HG02588 (cell line): ENCODE measurements at regions not wholly inside any gene's neighbourhood (a gene's known extent, or its start where the extent isn't known, plus 50 kb on each side); places are given as distances from the start of the nearest gene placed in this dataset.

ENCODE experiments used
- ATAC-seq: cut with Tn5 transposase; IDR thresholded peaks from one replicate; pipeline ENCODE4 v1.9.1; 2021; ENCODE audit warnings: mild to moderate bottlenecking, moderate library complexity; ENCODE audit not compliant: unreplicated experiment

DNA sequence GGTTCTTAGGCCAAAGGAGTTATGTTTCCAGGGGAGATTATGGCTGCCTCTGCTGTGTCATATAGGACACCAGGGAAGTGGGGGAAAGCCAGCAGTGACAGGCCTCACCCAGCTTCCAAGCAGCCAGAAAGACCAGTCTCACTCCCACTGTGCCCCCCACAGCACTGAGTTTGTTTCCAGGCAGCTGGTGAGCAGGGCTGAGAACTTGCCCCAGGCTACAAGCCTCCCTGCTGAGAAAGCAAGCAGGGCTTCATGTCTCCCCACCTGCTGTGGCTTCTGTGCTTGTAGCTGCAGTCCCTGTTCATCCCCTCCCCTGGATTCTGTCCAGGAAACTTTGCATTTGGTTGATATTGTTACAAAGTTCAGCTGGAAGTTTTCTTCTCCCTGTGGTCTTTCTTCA is 376.3 kb downstream of the PDCD6IP start:
- ATAC-seq: no peak

DNA sequence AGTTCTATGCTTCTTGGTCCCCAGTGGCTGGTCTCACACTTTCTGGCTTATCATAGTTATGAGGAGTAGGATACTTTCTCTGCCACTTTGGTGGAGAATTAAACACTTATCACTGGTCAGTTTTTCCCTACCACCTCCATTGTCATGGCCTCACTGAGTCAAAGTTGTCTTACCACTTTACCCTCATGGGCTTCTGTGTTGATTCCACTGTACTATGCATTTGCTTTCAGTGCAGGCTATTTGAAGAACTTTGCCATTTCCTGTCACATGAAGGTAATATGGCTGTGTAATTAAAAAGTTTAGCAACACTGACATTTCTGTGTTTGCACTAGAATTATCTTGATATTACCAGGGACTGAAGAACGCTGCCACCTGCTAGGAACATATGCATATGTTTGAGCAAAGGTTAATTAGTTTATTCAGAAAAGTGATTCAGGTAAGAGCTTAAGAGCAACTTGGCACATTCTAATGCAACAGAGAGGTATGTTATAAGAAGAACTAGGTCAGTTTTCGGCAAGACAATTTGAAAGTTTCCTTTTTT is 377.3 kb downstream of the PDCD6IP start:
- ATAC-seq: no peak

GRCh38 chr3:34176723-34177122 is 378.3 kb downstream of the PDCD6IP start:
- no peak for ATAC-seq

- ATAC-seq: no peak
Observed at GRCh38 chr3:34178415-34178814, 380.0 kb downstream of the PDCD6IP start.

GRCh38 chr3:34179716-34180115 is 381.3 kb downstream of the PDCD6IP start:
- no peak for ATAC-seq

GRCh38 chr3:34180532-34180931 is 382.1 kb downstream of the PDCD6IP start:
- no peak for ATAC-seq

DNA sequence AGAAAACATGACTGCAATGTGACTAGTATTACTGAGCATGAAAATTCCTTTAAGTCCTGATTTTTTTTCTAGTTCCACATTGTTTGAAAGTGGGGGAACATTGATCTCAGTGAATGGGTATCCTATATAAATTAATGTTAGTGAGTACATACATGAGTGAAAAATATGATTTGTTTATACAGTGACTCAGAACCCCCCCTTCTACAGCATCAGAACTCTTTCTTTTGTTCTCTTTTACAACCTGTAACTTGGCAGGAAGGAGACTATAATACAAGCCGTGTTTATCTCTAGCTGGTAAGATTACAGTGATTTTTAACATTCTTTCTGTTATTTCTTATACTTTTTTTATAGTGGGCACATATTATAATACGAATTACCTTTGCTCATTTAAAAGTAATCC is 384.7 kb downstream of the PDCD6IP start:
- no peak for ATAC-seq

DNA sequence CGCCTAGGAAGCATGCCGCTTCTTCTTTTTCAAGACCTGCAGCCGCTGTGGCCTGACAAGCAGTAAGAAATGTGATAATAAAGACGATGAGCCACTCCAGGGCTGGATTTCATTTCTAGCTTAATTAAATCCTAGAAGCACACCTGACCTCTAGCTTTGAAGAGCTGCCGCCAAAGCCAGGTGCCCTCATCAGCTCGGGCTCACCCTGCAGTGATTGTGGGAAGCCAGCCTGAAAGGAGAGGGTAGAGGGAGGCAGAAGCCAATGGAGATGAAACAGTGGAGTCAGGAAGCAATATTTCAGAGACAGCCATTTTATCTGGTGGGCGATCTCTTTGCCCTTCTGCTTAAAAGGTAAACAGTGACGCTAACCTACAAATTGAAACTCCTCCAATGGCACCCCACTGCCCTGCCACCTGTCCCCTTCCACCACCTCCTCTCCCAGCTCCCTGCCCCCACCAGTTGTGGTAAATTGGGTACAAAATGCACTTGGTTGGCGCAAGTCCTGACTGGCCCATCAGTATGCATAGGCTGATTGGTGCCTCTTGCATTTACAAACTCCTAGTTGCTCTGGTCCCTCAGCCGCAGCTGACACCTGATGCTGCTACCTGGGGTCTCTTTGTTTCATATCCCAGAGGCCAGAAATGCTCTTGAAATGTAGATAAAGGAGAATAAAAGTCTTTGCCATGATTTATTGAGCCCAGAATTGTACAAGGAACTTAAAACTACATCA is 385.3 kb downstream of the PDCD6IP start:
- ATAC-seq: no peak

DNA sequence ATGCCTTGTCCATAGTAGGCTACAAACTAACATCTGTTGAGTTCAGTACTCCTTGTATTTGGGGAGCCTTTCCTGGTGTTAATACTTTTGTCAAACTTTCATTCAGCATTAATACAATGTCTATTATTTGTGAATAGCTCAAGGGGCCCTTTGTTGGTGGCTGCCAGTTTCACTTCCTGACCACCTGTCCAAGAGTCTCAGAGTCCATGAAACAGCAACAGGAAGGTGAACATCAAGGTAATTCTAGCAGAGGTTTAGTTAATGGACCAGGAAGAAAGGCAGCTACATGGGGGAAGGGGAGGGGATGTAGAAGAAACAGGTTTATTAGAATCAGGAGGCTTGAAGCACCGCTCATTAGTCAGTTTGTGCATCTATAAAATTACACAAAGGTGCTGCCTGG is 386.9 kb downstream of the PDCD6IP start:
- no peak for ATAC-seq

- no peak for ATAC-seq
Observed at GRCh38 chr3:34189133-34189532, 390.7 kb downstream of the PDCD6IP start.

GRCh38 chr3:34196914-34197313 is 398.5 kb downstream of the PDCD6IP start:
- no peak for ATAC-seq

DNA sequence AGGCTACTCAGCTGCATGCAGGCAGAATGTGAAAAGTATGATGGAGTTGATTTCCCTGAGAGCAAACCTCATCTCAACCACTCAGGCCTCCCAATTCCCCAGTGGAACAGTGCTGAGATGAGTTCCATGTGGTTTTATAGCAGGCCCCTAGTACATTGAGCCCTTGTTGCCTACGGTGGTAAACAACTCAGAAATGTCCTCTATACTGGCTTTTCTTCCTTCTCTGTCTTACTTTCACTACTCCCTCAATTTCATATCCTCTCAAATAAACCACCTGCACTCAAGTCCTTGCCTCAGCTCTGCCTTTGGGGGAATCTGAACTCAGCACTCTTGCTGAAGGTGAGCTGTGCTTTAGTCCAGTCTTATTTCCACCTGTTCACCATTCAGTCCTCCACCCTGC is 399.9 kb downstream of the PDCD6IP start:
- peak; percentile 39 for ATAC-seq

DNA sequence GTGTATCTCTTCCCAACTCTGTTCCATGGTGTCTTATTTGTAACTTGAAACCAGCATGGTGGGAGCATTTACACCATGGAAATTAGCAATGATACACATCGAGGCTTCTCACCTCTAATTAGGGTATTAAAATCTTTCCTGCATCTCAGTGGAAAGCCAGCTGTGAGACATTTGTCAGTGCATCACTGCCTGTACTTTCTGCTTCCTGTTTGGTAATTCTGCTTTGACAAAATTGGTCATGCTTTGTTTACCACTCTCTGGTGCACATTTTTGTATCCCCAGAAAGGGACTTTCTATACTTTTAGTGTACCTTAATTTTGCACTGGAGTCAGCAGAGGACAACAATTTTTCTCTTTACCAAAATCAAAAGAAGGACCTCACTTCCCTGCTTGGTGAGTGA is 402.1 kb downstream of the PDCD6IP start:
- peak; percentile 93 for ATAC-seq

DNA sequence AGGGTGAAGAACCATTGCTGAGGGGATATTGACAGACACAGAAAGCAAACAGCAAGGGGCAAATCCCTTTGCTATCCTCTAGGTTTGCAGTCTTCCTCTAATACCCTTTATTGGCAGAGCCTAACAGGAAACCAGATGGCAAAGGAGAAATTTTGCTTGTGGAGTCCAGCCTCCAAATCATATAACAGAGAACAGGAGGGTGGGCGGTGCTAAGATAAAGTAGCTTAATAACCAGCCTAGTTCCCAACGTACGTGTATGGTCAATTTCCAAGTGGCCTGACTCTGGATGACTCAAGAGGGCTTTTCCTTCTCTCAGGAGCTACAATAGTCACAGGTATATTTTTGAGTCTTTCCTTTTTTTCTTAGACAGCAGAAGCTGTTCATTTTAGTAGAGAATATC is 404.5 kb downstream of the PDCD6IP start:
- no peak for ATAC-seq

- no peak for ATAC-seq
Observed at GRCh38 chr3:34203386-34203785, 405.0 kb downstream of the PDCD6IP start.

DNA sequence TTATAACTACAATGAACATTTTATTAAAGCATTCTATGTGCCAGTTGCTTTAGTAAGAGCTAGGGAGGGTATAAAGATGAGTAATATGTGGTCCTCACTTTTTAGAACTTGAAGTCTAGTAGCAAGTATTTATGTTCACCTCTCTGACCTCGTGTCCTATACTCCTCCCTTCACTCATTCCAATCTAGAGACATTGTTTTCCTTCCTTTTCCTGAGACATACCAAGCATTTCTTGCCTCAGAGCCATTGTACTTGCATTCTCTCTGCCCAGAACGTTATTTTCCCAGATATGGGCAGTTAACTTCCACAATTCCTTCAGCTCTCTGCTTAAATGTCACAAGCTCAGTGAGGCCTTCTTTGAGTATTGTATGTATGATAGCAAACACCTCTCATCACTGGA is 408.6 kb downstream of the PDCD6IP start:
- ATAC-seq: no peak

- ATAC-seq: no peak
Observed at GRCh38 chr3:34207806-34208205, 409.4 kb downstream of the PDCD6IP start.

- ATAC-seq: no peak
Observed at GRCh38 chr3:34212175-34212574, 413.7 kb downstream of the PDCD6IP start.

GRCh38 chr3:34212656-34213055 is 414.2 kb downstream of the PDCD6IP start:
- no peak for ATAC-seq

DNA sequence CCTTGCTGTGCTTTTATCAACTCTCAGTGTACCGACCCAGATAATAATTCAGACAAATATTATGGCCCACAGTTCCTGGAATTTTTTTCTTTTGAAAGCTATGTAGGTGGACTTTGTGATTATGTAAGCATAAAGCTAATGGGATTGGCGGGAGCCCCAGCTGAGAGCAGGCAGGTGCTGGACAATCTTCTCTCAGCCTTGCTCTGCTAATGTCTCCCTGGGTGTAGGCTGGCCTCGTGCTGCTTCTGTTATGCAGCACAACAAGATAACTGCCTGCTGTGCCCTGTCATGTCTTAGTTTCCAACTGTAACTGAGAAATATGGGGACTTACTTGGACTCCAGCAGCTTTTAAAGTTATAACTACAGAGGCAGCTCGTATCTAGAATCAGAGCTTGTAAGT is 415.0 kb downstream of the PDCD6IP start:
- ATAC-seq: no peak

- no peak for ATAC-seq
Observed at GRCh38 chr3:34216711-34217335, 418.4 kb downstream of the PDCD6IP start.

DNA sequence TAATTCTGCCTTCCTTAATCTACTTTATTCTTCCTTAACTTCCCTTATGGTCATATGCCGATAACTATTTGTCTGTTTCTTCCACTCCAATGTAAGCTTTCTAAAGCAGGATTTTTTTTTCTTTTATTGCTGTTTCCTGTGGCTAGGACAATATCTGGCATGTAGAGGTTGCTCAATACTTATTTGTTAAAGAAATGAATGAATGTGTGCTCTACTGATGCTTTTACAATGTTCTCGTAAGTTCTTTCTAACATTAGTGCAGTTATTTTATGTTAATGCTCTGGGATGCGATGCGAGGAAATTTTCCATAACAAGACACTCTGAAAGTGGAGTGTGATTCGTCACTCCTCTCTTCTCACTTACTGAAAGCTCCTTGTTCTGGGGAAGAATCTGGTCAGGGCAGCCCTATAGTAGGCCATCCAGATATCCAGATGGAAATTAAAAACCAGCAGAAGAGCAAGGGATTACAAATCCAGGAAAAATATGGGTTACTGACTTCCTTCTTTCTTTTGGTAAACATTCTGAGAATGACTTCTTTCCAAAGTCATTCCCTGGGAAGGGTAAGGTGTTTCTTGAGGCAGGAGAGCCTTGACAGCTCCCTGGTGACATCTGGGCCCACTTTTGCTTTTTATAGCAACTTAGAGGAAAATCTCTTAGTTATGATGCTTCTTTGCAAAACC is 420.4 kb downstream of the PDCD6IP start:
- ATAC-seq: no peak
